ENCODE measurements at regions not wholly inside any gene's neighbourhood (a gene's known extent, or its start where the extent isn't known, plus 50 kb on each side); places are given as distances from the start of the nearest gene placed in this dataset.
A peak's percentile ranks its signal among the peaks of the same experiment; 100 is the strongest.

DNA sequence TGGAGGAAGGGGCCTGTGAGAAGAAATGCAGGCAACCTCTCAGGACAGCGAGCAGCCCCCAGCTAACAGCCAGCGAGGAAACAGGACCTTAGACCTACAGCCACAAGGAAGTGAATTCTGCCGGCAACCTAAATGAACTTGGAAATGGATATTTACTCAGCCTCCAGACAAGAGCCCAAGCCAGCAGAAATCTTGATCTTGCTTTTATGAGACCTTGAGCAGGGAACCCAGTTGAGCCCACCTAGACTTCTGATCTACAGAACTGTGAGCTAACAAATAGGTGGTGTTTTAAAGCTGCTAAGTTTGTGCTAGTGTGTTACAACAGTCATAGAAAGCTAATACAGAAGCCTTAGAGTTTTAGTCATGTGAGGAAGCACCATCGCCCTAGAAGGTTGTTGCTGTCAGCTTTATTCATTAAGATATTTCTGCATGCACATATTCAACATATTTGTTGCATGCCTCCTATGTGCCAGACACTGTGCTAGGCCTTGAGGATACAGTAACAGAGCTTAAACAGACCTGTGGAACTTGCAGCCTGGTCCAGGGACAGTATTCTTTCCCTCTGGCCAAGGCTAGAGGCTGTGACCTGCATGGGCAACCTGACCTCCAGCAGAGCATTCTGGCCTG lies 50.3 kb downstream of the NALF2 start:
- no peak for DNase-seq (ENCODE audit: low read depth)

DNA sequence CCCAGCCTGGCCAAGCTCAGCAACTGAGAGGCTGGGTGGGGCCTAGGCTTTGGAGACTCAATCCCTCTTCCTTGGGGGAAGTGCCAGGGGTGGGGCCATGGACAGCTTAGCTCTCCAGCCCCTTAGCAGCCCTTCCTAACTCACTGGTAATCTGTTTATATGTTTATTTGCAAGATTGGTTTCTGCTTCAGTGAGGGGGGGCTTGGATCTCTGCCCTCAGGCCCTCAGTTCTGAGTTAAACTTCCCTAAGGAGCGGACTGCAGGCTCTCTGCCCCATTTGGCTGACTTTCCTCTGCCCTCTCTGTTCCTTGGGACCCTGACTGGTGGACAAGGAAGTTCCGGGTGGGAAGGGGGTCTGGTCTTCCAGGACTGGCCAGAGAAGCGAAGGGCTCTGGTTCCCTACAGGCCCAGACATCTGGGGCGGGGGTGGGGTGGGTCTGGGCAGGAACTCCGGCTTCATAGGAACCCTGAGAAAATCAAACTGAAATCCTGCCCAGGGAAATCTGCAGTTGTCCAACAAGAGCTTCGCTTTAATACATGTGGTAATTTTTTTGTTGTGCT lies 51.4 kb downstream of the NALF2 start:
- no peak for DNase-seq (ENCODE audit: low read depth)

DNA sequence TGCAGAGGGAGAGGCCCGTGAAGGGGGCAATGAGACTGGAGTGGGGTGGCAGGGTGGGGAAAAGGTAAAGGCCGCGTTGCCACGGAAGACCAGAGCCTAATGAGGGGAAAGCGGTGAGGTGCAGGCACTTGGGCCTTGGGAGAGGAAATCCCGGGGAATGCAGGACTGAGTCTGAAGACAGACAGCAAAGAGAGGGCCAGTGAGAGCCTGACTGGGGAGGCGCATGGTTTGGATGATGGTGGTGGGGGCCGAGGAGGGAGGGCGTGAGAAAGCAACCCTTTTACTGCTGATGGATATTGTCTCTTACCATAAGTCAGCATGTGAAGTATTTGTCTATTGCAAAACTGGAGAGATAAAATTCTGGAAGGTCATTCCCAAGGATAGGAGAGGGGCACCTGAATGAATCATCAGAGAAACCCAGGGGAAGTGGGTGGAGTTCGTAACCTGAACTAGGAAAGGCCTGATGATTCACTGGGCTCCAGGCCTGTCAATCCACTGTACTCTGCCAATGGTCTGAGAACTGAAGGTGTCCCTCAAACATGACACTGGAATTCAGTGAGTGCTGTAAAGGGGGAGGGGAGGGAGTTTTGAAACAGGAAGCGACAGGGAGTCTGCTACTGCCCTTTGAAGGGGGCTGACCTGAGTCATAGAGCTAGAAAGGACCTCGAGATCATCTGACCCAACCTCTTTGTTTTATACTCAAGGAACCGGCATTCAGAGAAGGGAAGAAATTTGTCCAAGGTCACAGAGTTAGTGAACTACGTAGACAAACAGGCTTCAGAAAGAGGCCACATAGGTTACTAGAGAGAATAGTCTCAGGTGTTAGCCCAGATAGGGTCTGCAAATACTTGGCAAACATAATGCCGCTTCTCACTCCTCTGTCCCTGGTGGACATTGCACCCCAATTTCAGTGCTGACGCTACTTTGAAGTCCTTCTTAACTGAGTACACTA lies 52.2 kb downstream of the NALF2 start:
- peak; percentile 58 for DNase-seq (ENCODE audit: low read depth)

DNA sequence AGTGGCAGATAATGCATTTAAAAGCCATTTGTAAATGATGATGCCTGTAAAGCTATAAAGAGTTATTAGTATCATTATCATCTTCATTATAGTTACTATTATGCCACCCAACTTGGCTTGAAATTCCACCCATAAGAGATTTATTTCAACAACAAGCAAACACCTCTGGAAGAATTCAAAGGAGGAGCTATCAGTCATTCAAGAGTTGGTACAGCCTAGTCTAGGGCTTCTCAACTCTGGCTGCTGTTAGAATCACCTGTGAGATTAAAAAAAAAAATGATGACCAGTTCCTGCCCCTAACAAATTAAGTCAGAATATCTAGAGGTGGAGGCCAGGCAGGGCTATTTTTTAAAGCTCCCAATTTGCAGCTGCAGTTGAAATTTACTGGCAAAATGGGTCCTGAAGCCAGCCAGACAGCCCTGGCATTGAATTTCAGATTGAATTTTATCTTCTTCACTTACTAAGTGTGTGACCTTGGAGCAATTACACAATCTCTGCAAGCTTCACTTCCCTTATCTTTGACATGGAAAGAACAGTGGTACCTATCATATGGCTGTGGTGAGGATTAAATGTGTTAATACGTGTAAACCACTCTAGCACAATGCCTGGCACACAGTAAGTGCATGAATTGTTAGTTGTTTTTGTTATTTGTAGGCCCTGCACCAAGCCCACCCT lies 52.9 kb upstream of the EDA start:
- DNase-seq (ENCODE audit: low read depth) = peak; percentile 11

DNA sequence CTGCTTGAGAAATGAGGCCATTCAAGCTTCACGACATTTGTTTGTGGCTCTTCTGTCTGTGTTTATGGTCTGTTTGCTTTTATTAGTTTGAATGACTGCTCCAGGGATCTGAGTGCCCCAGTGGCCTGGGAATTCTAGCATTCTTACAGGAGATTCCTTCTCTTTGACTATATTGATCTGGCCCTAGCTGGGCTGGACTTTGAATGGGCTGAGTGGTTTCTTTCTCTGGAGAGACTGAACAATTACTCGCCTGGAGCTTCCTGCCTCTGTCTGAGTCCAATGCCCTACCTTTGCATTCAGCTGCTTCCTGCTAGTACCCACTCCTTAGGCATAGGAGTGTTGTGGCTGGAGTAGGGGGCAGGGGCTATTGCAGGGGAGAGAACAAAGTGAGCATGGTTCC lies 51.2 kb upstream of the EDA start:
- DNase-seq (ENCODE audit: low read depth) = no peak

DNA sequence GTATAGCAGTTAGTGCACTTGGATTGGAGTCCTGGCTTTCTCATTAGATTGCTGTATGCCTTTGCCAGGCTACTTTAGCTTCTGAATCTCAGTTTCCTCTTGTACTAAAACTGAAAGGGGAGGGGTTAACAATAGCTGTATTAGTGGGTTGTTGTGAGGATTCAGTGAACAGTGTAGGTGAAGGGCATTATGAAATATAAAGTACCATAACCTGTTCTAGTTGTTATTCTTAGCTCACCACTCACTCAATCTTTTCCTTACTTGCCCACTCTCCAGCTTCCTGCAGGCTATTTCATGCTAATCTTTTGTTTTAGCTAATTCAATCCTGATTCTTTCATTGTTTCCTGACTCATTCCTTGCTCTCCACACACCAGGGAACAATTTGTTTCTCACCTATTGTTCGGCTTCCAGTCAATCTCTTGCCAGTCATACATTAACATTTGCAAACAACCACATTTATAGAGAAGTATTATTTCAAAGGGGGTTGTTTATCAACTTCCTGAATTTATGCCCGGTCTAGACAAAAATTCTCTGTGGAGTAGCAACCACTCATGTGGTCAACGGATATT lies 50.6 kb upstream of the EDA start:
- no peak for DNase-seq (ENCODE audit: low read depth)
